HUES6 (cell line): ENCODE measurements at regions not wholly inside any gene's neighbourhood (a gene's known extent, or its start where the extent isn't known, plus 50 kb on each side); places are given as distances from the start of the nearest gene placed in this dataset.

Experiments
- H3K27ac ChIP-seq: 2 replicates; pipeline ENCODE4 v1.7.0; 2013; ENCODE audit warnings: low read depth, mild to moderate bottlenecking, low read length, inconsistent platforms
- H3K27me3 ChIP-seq: 2 replicates; pipeline ENCODE4 v1.6.1; 2013; ENCODE audit warnings: low read length; ENCODE audit not compliant: control insufficient read depth, insufficient read depth
- H3K36me3 ChIP-seq: 2 replicates; pipeline ENCODE4 v1.6.1; 2013; ENCODE audit warnings: low read length; ENCODE audit not compliant: control insufficient read depth, insufficient read depth
- H3K4me1 ChIP-seq: 2 replicates; pipeline ENCODE4 v1.6.1; 2013; ENCODE audit warnings: low read length; ENCODE audit not compliant: control insufficient read depth, insufficient read depth
- H3K4me3 ChIP-seq: 2 replicates; pipeline ENCODE4 v1.5.1; 2013; ENCODE audit warnings: low read depth, low read length
- H3K9ac ChIP-seq: one replicate; pipeline ENCODE4 v1.6.1; 2013; ENCODE audit warnings: mild to moderate bottlenecking, low read length
- H3K9me3 ChIP-seq: 2 replicates; pipeline ENCODE4 v1.6.1; 2013; ENCODE audit warnings: low read depth, low read length; ENCODE audit not compliant: control insufficient read depth, insufficient read depth

- Histone ChIP-seq H3K36me3 (no peaks in the 10 kb centered on the region), H3K9me3 (no peaks in the 10 kb centered on the region), H3K4me3 (peak overlapping the region; percentile 44; the same call in 1 of the 2 replicates), H3K4me1 (peaks cover 39% of the 10 kb centered on the region), H3K27ac (no peak overlapping the region), H3K9ac (no peak overlapping the region), H3K27me3 (peaks cover 97% of the 10 kb centered on the region)
These were observed 60.6 kb upstream of the PAX2 start for GRCh38 chr10:100684688-100685235.

GRCh38 chr10:100685331-100685730 is 60.1 kb upstream of the PAX2 start:
- H3K4me1 ChIP-seq: peaks cover 39% of the 10 kb centered on the region
- no peak overlapping the region for H3K9ac ChIP-seq
- H3K27me3 ChIP-seq: peaks cover 92% of the 10 kb centered on the region
- no peaks in the 10 kb centered on the region for H3K36me3 ChIP-seq
- no peak overlapping the region for H3K4me3 ChIP-seq
- H3K9me3 ChIP-seq: no peaks in the 10 kb centered on the region
- H3K27ac ChIP-seq: no peak overlapping the region

GRCh38 chr10:100687143-100688003 is 58.0 kb upstream of the PAX2 start:
- H3K36me3 ChIP-seq: no peaks in the 10 kb centered on the region
- H3K9ac ChIP-seq: no peak overlapping the region
- no peak overlapping the region for H3K27ac ChIP-seq
- peaks cover 33% of the 10 kb centered on the region for H3K4me1 ChIP-seq
- peaks cover 88% of the 10 kb centered on the region for H3K27me3 ChIP-seq
- no peaks in the 10 kb centered on the region for H3K9me3 ChIP-seq
- H3K4me3 ChIP-seq: no peak overlapping the region

GRCh38 chr10:100688201-100688600 is 57.2 kb upstream of the PAX2 start:
- H3K27ac ChIP-seq: no peak overlapping the region
- H3K9ac ChIP-seq: no peak overlapping the region
- no peaks in the 10 kb centered on the region for H3K9me3 ChIP-seq
- H3K27me3 ChIP-seq: peaks cover 79% of the 10 kb centered on the region
- no peak overlapping the region for H3K4me3 ChIP-seq
- no peaks in the 10 kb centered on the region for H3K36me3 ChIP-seq
- H3K4me1 ChIP-seq: peaks cover 31% of the 10 kb centered on the region

GRCh38 chr10:100693821-100694220 is 51.6 kb upstream of the PAX2 start:
- peaks cover 41% of the 10 kb centered on the region for H3K27me3 ChIP-seq
- H3K27ac ChIP-seq: no peak overlapping the region
- H3K9me3 ChIP-seq: no peaks in the 10 kb centered on the region
- H3K36me3 ChIP-seq: no peaks in the 10 kb centered on the region
- H3K4me1 ChIP-seq: no peaks in the 10 kb centered on the region; the same call in 1 of the 2 replicates
- no peak overlapping the region for H3K4me3 ChIP-seq
- H3K9ac ChIP-seq: no peak overlapping the region
